Fibroblast of pulmonary artery (primary cell): ENCODE measurements at regions not wholly inside any gene's neighbourhood (a gene's known extent, or its start where the extent isn't known, plus 50 kb on each side); places are given as distances from the start of the nearest gene placed in this dataset.

Experiments
- DNase-seq: peaks from one replicate; pipeline ENCODE4 v3.0.0-alpha.2; 2010; ENCODE audit warnings: low read depth
- H3K4me3 ChIP-seq: replicated peaks from 2 replicates; pipeline ENCODE4 v1.5.1; 2011; ENCODE audit warnings: low read depth, mild to moderate bottlenecking, control low read depth, low read length, moderate library complexity
- TF ChIP-seq, protein P1 (sequence below): IDR thresholded peaks from 2 replicates; pipeline ENCODE4 v1.5.1; 2011; ENCODE audit warnings: mild to moderate bottlenecking, control low read depth, low read length, inconsistent platforms; ENCODE audit errors: missing control alignments

DNA sequence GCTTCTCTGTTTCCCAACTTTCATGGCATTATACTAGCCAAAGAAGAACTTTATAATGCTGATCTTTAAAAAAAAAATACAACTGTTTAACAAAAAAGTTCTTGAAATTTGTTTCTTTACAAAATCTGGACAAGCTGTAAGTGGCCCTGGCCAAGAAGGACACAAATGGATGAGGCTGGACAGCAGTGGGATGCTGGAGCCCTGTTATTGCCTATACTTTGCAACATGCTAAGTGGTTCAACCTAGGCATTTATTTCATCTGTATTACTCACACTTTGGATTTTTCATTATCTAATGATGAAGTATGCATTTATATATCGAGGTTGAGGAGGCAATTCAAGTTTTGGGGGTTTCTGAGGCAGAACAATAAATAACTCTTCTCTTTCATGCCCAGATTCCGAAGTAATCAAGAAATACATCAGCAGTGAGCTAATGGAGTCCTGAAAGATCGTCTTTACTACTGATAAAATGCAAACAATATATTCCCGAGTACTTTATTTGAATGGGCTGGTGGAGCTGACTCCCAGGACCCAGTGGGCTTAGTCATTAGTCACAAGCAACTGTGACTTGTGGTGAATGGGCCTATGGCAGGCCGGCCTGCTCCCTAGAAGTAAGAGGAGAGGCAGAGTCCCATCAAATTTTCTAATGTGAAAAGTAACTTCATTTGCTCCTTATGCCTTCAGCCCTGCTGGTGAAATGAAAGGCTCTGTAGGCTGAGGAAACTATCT lies 177.3 kb upstream of the DPH6 start:
- H3K4me3 ChIP-seq, result no peak overlapping the region
- TF ChIP-seq, protein P1, sequence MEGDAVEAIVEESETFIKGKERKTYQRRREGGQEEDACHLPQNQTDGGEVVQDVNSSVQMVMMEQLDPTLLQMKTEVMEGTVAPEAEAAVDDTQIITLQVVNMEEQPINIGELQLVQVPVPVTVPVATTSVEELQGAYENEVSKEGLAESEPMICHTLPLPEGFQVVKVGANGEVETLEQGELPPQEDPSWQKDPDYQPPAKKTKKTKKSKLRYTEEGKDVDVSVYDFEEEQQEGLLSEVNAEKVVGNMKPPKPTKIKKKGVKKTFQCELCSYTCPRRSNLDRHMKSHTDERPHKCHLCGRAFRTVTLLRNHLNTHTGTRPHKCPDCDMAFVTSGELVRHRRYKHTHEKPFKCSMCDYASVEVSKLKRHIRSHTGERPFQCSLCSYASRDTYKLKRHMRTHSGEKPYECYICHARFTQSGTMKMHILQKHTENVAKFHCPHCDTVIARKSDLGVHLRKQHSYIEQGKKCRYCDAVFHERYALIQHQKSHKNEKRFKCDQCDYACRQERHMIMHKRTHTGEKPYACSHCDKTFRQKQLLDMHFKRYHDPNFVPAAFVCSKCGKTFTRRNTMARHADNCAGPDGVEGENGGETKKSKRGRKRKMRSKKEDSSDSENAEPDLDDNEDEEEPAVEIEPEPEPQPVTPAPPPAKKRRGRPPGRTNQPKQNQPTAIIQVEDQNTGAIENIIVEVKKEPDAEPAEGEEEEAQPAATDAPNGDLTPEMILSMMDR, result no peak

DNA sequence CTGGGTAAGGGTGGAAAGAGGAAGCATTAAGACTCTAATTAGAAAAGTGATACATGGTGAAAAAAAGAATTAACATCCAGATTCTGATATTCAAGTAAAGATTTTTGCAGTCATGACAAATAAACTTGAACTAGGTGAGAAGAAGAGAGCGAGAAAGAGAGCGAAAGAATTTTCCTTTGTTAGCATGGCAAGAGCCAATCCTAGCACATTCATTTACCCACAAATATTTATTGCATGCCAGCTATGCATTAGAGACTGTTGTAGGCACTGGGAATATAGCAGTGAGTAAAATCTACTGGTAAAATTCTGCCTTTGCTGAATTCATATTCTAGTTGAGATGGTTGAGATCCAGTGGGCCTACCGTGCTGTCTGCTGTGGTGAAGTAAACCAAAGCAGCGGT lies 177.9 kb upstream of the DPH6 start:
- TF ChIP-seq, protein P1, result no peak
- DNase-seq, result no peak
- no peak overlapping the region for H3K4me3 ChIP-seq

More for the DNA sequence above, 177.3 kb upstream of the DPH6 start:
- DNase-seq, result no peak

DNA sequence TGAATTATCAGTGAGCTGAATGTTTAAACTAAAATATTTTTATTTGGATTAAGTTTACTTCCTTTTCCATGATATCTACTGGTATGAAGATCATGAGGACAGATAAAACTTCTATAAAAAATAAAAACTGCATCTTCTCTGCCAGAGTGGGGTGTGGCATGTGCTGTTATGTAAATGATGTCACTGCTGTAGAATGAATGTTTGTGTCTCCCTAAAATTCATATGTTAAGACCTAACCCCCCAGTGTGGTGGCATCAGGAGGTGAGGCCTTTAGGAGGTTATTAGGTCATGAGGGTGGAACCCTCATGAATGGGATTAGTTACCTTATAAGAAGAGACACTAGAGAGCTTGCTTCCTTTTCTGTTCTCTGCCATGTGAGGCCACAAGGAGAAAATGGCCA lies 178.7 kb upstream of the DPH6 start:
- TF ChIP-seq, protein P1, result no peak
- H3K4me3 ChIP-seq, result no peak overlapping the region
- no peak for DNase-seq

DNA sequence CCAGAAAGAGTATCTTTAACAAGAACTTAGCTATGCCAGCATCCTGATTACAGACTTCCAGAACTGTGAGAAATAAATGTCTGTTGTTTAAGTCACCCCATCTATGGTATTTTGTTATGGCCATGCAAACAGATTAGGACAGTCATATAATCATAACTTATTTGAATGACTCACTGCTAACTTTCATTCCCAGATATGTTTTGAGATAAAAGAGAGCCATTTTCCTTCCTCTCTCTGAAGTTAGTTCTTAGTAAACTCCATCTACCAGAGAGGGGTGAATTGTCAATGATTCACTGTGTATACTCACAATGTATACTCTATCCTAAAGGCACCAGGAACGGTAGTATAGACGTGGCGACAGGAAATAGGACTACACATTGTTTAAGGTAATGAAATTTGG lies 179.4 kb upstream of the DPH6 start:
- peak; percentile 54 for DNase-seq
- H3K4me3 ChIP-seq, result no peak overlapping the region
- TF ChIP-seq, protein P1, result no peak

DNA sequence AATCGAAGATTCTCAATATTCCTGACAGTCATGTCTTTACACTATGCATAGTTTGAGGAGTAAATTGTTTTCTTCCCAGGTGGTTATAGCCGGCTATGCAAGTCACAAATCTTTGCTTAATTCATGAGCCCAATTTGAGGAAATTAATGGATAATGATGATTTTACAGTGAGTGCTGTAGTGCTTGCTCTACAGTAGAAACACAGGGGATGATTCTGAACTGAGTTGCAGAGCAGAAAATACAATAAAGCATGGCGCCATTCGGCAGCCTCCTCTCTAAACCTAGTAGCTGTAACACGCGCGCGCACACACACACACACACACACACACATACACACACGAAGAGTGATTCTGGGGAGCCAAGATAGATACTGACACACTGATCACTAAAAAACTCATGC lies 181.7 kb upstream of the DPH6 start:
- no peak for DNase-seq
- no peak overlapping the region for H3K4me3 ChIP-seq
- TF ChIP-seq, protein P1, result no peak

DNA sequence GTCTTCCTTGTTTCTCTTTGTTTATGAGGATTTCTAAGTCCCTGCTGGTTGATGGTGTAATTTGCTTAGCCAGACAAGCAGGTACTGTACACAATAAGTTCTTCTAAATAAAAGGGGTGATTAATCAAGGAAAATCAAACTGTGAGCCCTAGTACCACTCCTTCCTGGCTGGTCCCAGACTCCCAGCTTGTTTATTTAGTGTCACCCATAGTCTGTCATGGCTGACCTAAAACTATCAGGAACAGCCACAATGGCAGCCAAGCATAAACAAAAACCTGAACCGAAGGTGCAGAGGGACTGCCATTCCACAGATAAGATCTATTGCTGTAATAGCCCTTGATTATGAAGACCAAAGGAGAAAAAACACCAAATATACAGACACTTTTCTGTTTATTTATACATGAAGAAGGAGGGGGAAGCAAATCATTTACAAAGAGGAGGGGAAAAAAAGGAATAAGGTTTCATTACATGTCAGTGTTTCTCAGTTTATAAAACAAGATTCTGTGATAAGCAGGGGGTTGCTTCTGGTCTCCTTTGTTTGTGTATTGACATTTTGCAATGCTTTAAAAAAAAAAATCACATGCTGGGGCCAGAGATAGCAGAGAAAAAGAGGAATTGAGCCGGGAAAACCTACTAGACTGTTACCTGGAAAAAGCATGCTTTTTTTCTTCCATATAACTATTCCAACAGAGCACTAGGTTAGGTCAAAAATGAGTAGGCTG lies 182.4 kb upstream of the DPH6 start:
- no peak for DNase-seq
- TF ChIP-seq, protein P1, result no peak
- no peak overlapping the region for H3K4me3 ChIP-seq
